Muscle of leg (tissue), 3 donors: ENCODE measurements at regions not wholly inside any gene's neighbourhood (a gene's known extent, or its start where the extent isn't known, plus 50 kb on each side); places are given as distances from the start of the nearest gene placed in this dataset.
A peak's percentile ranks its signal among the peaks of the same experiment; 100 is the strongest.

Experiments
- DNase-seq: peaks from one replicate; pipeline ENCODE4 v3.0.0; 2013
- H3K27ac ChIP-seq: one replicate; pipeline ENCODE4 v1.5.1; 2013; ENCODE audit warnings: mild to moderate bottlenecking, low read length, control low read depth
- H3K27me3 ChIP-seq: one replicate; pipeline ENCODE4 v1.6.1; 2013; ENCODE audit warnings: low read length; ENCODE audit not compliant: control insufficient read depth, insufficient read depth
- H3K36me3 ChIP-seq: one replicate; pipeline ENCODE4 v1.6.1; 2013; ENCODE audit warnings: low read length; ENCODE audit not compliant: control insufficient read depth, insufficient read depth
- H3K4me1 ChIP-seq: one replicate; pipeline ENCODE4 v1.6.1; 2013; ENCODE audit warnings: low read length; ENCODE audit not compliant: control insufficient read depth, insufficient read depth
- H3K4me3 ChIP-seq: one replicate; pipeline ENCODE4 v1.5.1; 2013; ENCODE audit warnings: low read length, control low read depth
- H3K9me3 ChIP-seq: replicated peaks from 2 replicates; pipeline ENCODE4 v1.6.1; 2013; ENCODE audit warnings: low read depth, low read length; ENCODE audit not compliant: control insufficient read depth
- WGBS: methylation state at CpG from one replicate; pipeline ENCODE4 v1.1.5; 2013; ENCODE audit warnings: missing lambda C conversion rate; ENCODE audit not compliant: insufficient coverage; 5-methylcytosine and 5-hydroxymethylcytosine counted together

GRCh38 chr13:111893607-111894443 is 173.1 kb upstream of the SOX1 start:
- Histone ChIP-seq H3K36me3 (no peaks in the 10 kb centered on the region), H3K9me3 (no peaks in the 10 kb centered on the region), H3K27ac (peak overlapping the region; percentile 20), H3K4me3 (peak overlapping the region; percentile 41), H3K4me1 (peaks cover 17% of the 10 kb centered on the region), H3K27me3 (peaks cover 37% of the 10 kb centered on the region)
- peak; percentile 37 for DNase-seq
- WGBS: 10% methylated on average over 30 of the region's 35 CpGs

GRCh38 chr13:111895896-111896821 is 170.8 kb upstream of the SOX1 start:
- Histone ChIP-seq H3K4me3 (no peak overlapping the region), H3K4me1 (peaks cover 27% of the 10 kb centered on the region), H3K36me3 (no peaks in the 10 kb centered on the region), H3K27me3 (peaks cover 42% of the 10 kb centered on the region), H3K9me3 (no peaks in the 10 kb centered on the region), H3K27ac (no peak overlapping the region)
- 48% methylated on average over 28 of the region's 28 CpGs for WGBS
- DNase-seq: no peak

- Histone ChIP-seq H3K27me3 (peaks cover 38% of the 10 kb centered on the region), H3K4me3 (no peak overlapping the region), H3K27ac (no peak overlapping the region), H3K9me3 (no peaks in the 10 kb centered on the region), H3K36me3 (no peaks in the 10 kb centered on the region), H3K4me1 (peaks cover 30% of the 10 kb centered on the region)
- 69% methylated on average over 11 of the region's 19 CpGs for WGBS
- no peak for DNase-seq
These were observed 169.6 kb upstream of the SOX1 start for GRCh38 chr13:111897178-111897845.

- Histone ChIP-seq H3K4me3 (no peak overlapping the region), H3K4me1 (peaks cover 27% of the 10 kb centered on the region), H3K27me3 (peaks cover 34% of the 10 kb centered on the region), H3K9me3 (no peaks in the 10 kb centered on the region), H3K36me3 (no peaks in the 10 kb centered on the region), H3K27ac (no peak overlapping the region)
- 62% methylated on average over 8 of the region's 9 CpGs for WGBS
- no peak for DNase-seq
These were observed 169.1 kb upstream of the SOX1 start for GRCh38 chr13:111897846-111898215.

- H3K4me3 ChIP-seq: no peak overlapping the region
- H3K9me3 ChIP-seq: no peaks in the 10 kb centered on the region
- H3K27me3 ChIP-seq: peaks cover 25% of the 10 kb centered on the region
- H3K36me3 ChIP-seq: no peaks in the 10 kb centered on the region
- 90% methylated on average over 24 of the region's 35 CpGs for WGBS
- peaks cover 14% of the 10 kb centered on the region for H3K4me1 ChIP-seq
- H3K27ac ChIP-seq: no peak overlapping the region
- DNase-seq: no peak
These were observed 167.8 kb upstream of the SOX1 start for GRCh38 chr13:111898956-111899713.

DNA sequence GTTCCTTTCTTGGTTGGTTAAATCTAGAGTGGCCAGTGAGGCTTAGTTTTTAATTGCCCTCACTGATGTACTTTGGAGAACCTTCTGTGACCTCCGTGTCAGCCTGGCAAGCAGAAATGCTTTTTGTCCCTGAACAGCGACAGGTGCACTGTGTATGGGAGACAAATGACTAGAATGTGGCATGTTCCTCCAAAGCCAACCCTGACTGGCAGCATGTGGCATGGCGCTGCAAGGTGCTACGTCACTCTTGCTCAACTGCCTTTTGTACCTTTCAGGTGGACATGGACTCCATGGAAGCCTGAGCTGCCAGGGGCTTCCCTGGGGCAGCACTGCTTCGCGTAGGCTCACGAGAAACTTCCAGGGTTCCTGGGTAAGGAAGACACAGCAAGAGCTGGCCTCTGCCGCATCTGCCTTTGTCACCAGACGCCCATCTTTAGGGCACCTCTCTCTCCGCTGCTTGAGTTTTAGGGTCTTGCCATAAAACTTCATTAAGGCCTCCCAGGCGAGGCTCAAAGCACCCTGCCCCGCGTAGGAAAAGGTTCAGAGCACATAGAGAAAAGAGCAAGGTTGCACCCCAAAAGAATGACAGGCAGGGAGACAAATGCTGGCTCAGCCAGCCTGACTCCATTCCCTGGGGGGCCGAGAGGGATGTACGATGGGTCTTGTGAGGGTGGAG is 167.1 kb upstream of the SOX1 start:
- H3K4me1 ChIP-seq: peaks cover 13% of the 10 kb centered on the region
- H3K36me3 ChIP-seq: no peaks in the 10 kb centered on the region
- WGBS: 81% methylated on average over 15 of the region's 15 CpGs
- no peak overlapping the region for H3K4me3 ChIP-seq
- DNase-seq: no peak
- no peaks in the 10 kb centered on the region for H3K9me3 ChIP-seq
- H3K27ac ChIP-seq: no peak overlapping the region
- peaks cover 20% of the 10 kb centered on the region for H3K27me3 ChIP-seq

- H3K4me3 ChIP-seq: no peak overlapping the region
- H3K27me3 ChIP-seq: peaks cover 20% of the 10 kb centered on the region
- H3K4me1 ChIP-seq: peaks cover 13% of the 10 kb centered on the region
- peak; percentile 95 for DNase-seq
- H3K36me3 ChIP-seq: no peaks in the 10 kb centered on the region
- no peaks in the 10 kb centered on the region for H3K9me3 ChIP-seq
- 26% methylated on average over 19 of the region's 26 CpGs for WGBS
- H3K27ac ChIP-seq: peak overlapping the region; percentile 52
These were observed 166.4 kb upstream of the SOX1 start for GRCh38 chr13:111900390-111901131.

GRCh38 chr13:111901267-111901915 is 165.6 kb upstream of the SOX1 start:
- Histone ChIP-seq H3K27ac (peak overlapping the region; percentile 20), H3K27me3 (peaks cover 20% of the 10 kb centered on the region), H3K4me3 (no peak overlapping the region), H3K36me3 (no peaks in the 10 kb centered on the region), H3K9me3 (no peaks in the 10 kb centered on the region), H3K4me1 (peaks cover 13% of the 10 kb centered on the region)
- WGBS: 89% methylated on average over 17 of the region's 23 CpGs
- no peak for DNase-seq
